SH-SY5Y (cell line): ENCODE measurements at regions not wholly inside any gene's neighbourhood (a gene's known extent, or its start where the extent isn't known, plus 50 kb on each side); places are given as distances from the start of the nearest gene placed in this dataset.

Experiments
- GATA2 ChIP-seq: IDR thresholded peaks from 2 replicates; pipeline ENCODE4 v1.6.1; 2011; ENCODE audit warnings: mild to moderate bottlenecking, low read depth, low read length
- GATA3 ChIP-seq: IDR thresholded peaks from 2 replicates; pipeline ENCODE4 v1.6.1; 2011; ENCODE audit warnings: low read depth, mild to moderate bottlenecking, low read length, moderate library complexity

GRCh38 chr12:19572920-19573558, 133.7 kb downstream of the AEBP2 start:
- no peak for TF ChIP-seq GATA2
- no peak for TF ChIP-seq GATA3

GRCh38 chr12:19573866-19574265, 134.6 kb downstream of the AEBP2 start:
- TF ChIP-seq GATA3 (no peak), GATA2 (no peak)

- TF ChIP-seq GATA3 (no peak), GATA2 (no peak)
Observed at GRCh38 chr12:19574601-19575000, 135.3 kb downstream of the AEBP2 start.

- TF ChIP-seq GATA3 (peak; percentile 88), GATA2 (peak; percentile 97)
Observed at GRCh38 chr12:19575337-19576243, 136.3 kb downstream of the AEBP2 start.

GRCh38 chr12:19576506-19577280, 137.4 kb downstream of the AEBP2 start:
- TF ChIP-seq GATA3 (no peak), GATA2 (no peak)

- no peak for TF ChIP-seq GATA2
- no peak for TF ChIP-seq GATA3
Observed at GRCh38 chr12:19577281-19577530, 137.9 kb downstream of the AEBP2 start.

- no peak for TF ChIP-seq GATA2
- no peak for TF ChIP-seq GATA3
Observed at GRCh38 chr12:19584732-19585131, 145.4 kb downstream of the AEBP2 start.

- no peak for TF ChIP-seq GATA3
- no peak for TF ChIP-seq GATA2
Observed at GRCh38 chr12:19588951-19589350, 149.7 kb downstream of the AEBP2 start.

- no peak for TF ChIP-seq GATA3
- TF ChIP-seq GATA2: no peak
Observed at GRCh38 chr12:19591951-19592350, 152.7 kb downstream of the AEBP2 start.

- TF ChIP-seq GATA2: no peak
- no peak for TF ChIP-seq GATA3
Observed at GRCh38 chr12:19596434-19597166, 157.3 kb downstream of the AEBP2 start.

GRCh38 chr12:19597167-19598026, 158.1 kb downstream of the AEBP2 start:
- TF ChIP-seq GATA2: no peak
- no peak for TF ChIP-seq GATA3

GRCh38 chr12:19605720-19606119, 166.4 kb downstream of the AEBP2 start:
- TF ChIP-seq GATA2 (no peak), GATA3 (no peak)

- TF ChIP-seq GATA2 (no peak), GATA3 (no peak)
Observed at GRCh38 chr12:19608039-19608438, 168.7 kb downstream of the AEBP2 start.

- no peak for TF ChIP-seq GATA3
- TF ChIP-seq GATA2: no peak
Observed at GRCh38 chr12:19613051-19613535, 173.8 kb downstream of the AEBP2 start.
